Mucosa of descending colon (tissue), 3 donors: ENCODE measurements at regions not wholly inside any gene's neighbourhood (a gene's known extent, or its start where the extent isn't known, plus 50 kb on each side); places are given as distances from the start of the nearest gene placed in this dataset.

Experiments used
- ATAC-seq: fragments of 200-7000 bp; cut with Tn5 transposase; one replicate; pipeline ENCODE4 v1.9.1; 2020; ENCODE audit warnings: mild to moderate bottlenecking, moderate library complexity
- DNase-seq, 3 donors: peaks; one replicate each; pipeline ENCODE4 v3.0.0-alpha.2; 2020
- H3K36me3 ChIP-seq: fragments of 200-600 bp; one replicate; pipeline ENCODE4 v1.8.0; 2021; ENCODE audit warnings: low read depth, mild to moderate bottlenecking
- H3K4me1 ChIP-seq: fragments of 200-600 bp; one replicate; pipeline ENCODE4 v1.8.0; 2021; ENCODE audit warnings: low read depth, mild to moderate bottlenecking
- H3K4me3 ChIP-seq: fragments of 200-600 bp; one replicate; pipeline ENCODE4 v1.8.0; 2021; ENCODE audit warnings: mild to moderate bottlenecking
- H3K9me3 ChIP-seq: fragments of 200-600 bp; one replicate; pipeline ENCODE4 v1.8.0; 2021; ENCODE audit warnings: mild to moderate bottlenecking
- CTCF ChIP-seq: fragments of 200-600 bp; IDR thresholded peaks from one replicate; pipeline ENCODE4 v1.8.0; 2022; ENCODE audit warnings: antibody characterized with exemption, mild to moderate bottlenecking
- intact Hi-C, 2 donors: fragments of 100-400 bp; cut with DNase I in 1 of 2; cut with micrococcal nuclease in 1 of 2; formaldehyde crosslinking; loops; one replicate each; pipeline versions ENCODE4 v1.11.0 to v1.11.1; 2022; cut with DNase I, micrococcal nuclease
- donor health status: DM: no; HTN: no; CAD: no; lungs with moderate emphysema.
- donor health status: DM: no; HTN: no; CAD: no.
- donor health status: DM: no; HTN: yes; CAD: no.

DNA sequence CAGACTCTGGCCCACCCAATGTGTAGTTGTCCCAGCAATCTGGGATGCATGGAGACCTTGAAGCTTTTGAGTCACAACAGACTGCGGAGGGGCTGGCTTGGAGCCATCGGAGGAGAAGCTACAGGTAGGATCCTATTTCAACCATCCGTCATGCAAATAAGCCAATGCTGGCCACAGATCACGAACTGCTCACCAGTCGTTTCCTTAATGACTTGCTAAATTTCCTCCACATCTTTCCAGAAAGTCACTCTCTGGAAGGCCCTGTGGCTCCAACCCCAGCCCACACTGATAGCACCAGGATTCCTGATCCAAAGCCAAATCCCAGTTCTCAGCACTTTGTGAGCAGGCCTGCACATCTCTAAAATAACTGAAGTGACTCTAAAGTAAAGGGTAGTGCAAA lies 321.3 kb downstream of the RAB28 start:
- Histone ChIP-seq H3K9me3 (no peaks in the 10 kb centered on the region), H3K4me1 (no peaks in the 10 kb centered on the region), H3K4me3 (no peak overlapping the region), H3K36me3 (no peaks in the 10 kb centered on the region)
- intact Hi-C loops = no loop called here
- no peak for DNase-seq
- no peak for TF ChIP-seq CTCF
- no peak for ATAC-seq

- no peak for ATAC-seq
Observed at GRCh38 chr4:13160920-13161319, 323.2 kb downstream of the RAB28 start.

DNA sequence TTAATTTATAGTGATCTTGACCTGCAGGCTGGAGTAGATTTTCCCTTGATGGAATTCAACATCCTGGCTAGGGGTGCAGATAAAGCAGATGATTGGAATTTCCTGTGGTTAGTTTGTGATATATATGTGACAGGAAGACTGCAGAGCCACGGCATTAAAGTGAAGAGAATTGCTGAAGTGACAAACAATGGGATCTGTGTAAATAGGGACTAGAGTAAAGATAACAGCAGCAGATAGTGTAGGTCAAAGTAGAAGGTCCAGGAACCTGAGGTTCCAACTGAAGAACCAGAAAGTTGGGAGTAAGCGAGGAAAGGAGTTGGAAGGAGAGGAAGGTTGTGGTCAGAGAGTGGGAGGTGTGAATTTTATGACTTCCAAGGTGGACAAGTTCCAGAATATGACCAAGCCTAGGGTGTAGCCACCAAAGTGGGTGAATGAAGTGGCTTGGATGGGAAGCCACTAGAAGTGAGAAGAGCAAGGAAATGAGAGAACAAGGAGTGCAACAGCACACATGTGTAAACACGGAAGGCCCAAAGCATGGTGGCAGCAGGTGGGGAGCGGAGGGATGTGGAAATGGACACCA lies 325.0 kb downstream of the RAB28 start:
- ATAC-seq (no peak), DNase-seq (no peak)
- H3K9me3 ChIP-seq = no peaks in the 10 kb centered on the region
- no peaks in the 10 kb centered on the region for H3K4me1 ChIP-seq
- no peak overlapping the region for H3K4me3 ChIP-seq
- H3K36me3 ChIP-seq = no peaks in the 10 kb centered on the region
- intact Hi-C loops = no loop called here
- TF ChIP-seq CTCF = no peak

More at GRCh38 chr4:13160920-13161319, 323.2 kb downstream of the RAB28 start:
- DNase-seq = no peak
- intact Hi-C loops = no loop called here
- Histone ChIP-seq H3K36me3 (no peaks in the 10 kb centered on the region), H3K4me1 (no peaks in the 10 kb centered on the region), H3K4me3 (no peak overlapping the region), H3K9me3 (no peaks in the 10 kb centered on the region)
- TF ChIP-seq CTCF = no peak

- intact Hi-C loops = no loop called here
- H3K4me3 ChIP-seq = no peak overlapping the region
- H3K4me1 ChIP-seq = no peaks in the 10 kb centered on the region
- no peaks in the 10 kb centered on the region for H3K36me3 ChIP-seq
- TF ChIP-seq CTCF = no peak
- H3K9me3 ChIP-seq = no peaks in the 10 kb centered on the region
- peak; percentile 39 for ATAC-seq
- peak in 1 of 3 donors; percentile 25 for DNase-seq
Observed at GRCh38 chr4:13151194-13151593, 332.9 kb downstream of the RAB28 start.

GRCh38 chr4:13143222-13144070 lies 340.7 kb downstream of the RAB28 start:
- Histone ChIP-seq H3K4me3 (no peak overlapping the region), H3K4me1 (no peaks in the 10 kb centered on the region), H3K9me3 (no peaks in the 10 kb centered on the region), H3K36me3 (no peaks in the 10 kb centered on the region)
- no peak for TF ChIP-seq CTCF
- intact Hi-C loops = no loop called here
- ATAC-seq = no peak
- DNase-seq = no peak
